ENCODE measurements at regions not wholly inside any gene's neighbourhood (a gene's known extent, or its start where the extent isn't known, plus 50 kb on each side); places are given as distances from the start of the nearest gene placed in this dataset.

- no peak overlapping the region for H2BK120ac ChIP-seq (ENCODE audit: insufficient read depth, low read length, poor library complexity)
- no peaks in the 10 kb centered on the region for H3K27me3 ChIP-seq (ENCODE audit: insufficient read depth, low read length)
- no peak overlapping the region for H3K4ac ChIP-seq (ENCODE audit: low read depth, low read length)
- H2BK12ac ChIP-seq (ENCODE audit: low read length): no peak overlapping the region
- H3K4me3 ChIP-seq (ENCODE audit: low read depth, low read length): no peak overlapping the region
- H4K91ac ChIP-seq (ENCODE audit: low read depth, low read length): no peak overlapping the region
- H3K18ac ChIP-seq (ENCODE audit: low read length): no peak overlapping the region
- H3K79me1 ChIP-seq (ENCODE audit: low read length): no peaks in the 10 kb centered on the region
- peaks cover 8% of the 10 kb centered on the region for H3K9me3 ChIP-seq (ENCODE audit: insufficient read depth, low read depth, low read length)
- no peak overlapping the region for H2AK5ac ChIP-seq (ENCODE audit: low read length)
- no peaks in the 10 kb centered on the region for H3K79me2 ChIP-seq (ENCODE audit: control insufficient read depth, insufficient read depth, low read length, poor library complexity)
- H3K9ac ChIP-seq (ENCODE audit: low read length): no peak overlapping the region
- no CpG with 5 or more reads among the region's 5 CpGs for WGBS (ENCODE audit: extremely low coverage, insufficient coverage, insufficient read length)
- H2AFZ ChIP-seq (ENCODE audit: insufficient read depth, low read length, poor library complexity): no peak overlapping the region
- H4K8ac ChIP-seq (ENCODE audit: low read depth, low read length): no peak overlapping the region
- no peak overlapping the region for H4K12ac ChIP-seq (ENCODE audit: low read depth, low read length)
- peaks cover 0 to 3% of the 10 kb centered on the region in 2 experiments for H3K36me3 ChIP-seq (ENCODE audit: control insufficient read depth in 1 of 2, insufficient read depth in 2 of 2, low read length in 2 of 2)
- DNase-seq: no peak
- H3K4me2 ChIP-seq (ENCODE audit: low read length): no peak overlapping the region
- no peak overlapping the region for H2BK5ac ChIP-seq (ENCODE audit: low read depth, low read length, poor library complexity)
- no peak overlapping the region for H3K14ac ChIP-seq (ENCODE audit: low read length)
- no peak overlapping the region for H3K27ac ChIP-seq (ENCODE audit: low read depth, low read length)
- no peaks in the 10 kb centered on the region for H3K4me1 ChIP-seq (ENCODE audit: control insufficient read depth in 1 of 2, insufficient read depth in 2 of 2, low read length in 2 of 2)
- H3K23ac ChIP-seq (ENCODE audit: low read length): no peak overlapping the region
These were observed 803.2 kb downstream of the PLA2G4A start for GRCh38 chr1:187631984-187632383.

- H3K9me3 ChIP-seq (ENCODE audit: insufficient read depth, low read depth, low read length): peaks cover 8% of the 10 kb centered on the region
- DNase-seq: no peak
- no peak overlapping the region for H3K23ac ChIP-seq (ENCODE audit: low read length)
- WGBS (ENCODE audit: extremely low coverage, insufficient coverage, insufficient read length): no CpG with 5 or more reads among the region's 1 CpG
- no peak overlapping the region for H4K8ac ChIP-seq (ENCODE audit: low read depth, low read length)
- no peaks in the 10 kb centered on the region for H3K79me1 ChIP-seq (ENCODE audit: low read length)
- no peak overlapping the region for H2BK120ac ChIP-seq (ENCODE audit: insufficient read depth, low read length, poor library complexity)
- no peak overlapping the region for H2AFZ ChIP-seq (ENCODE audit: insufficient read depth, low read length, poor library complexity)
- H2AK5ac ChIP-seq (ENCODE audit: low read length): no peak overlapping the region
- no peak overlapping the region for H3K9ac ChIP-seq (ENCODE audit: low read length)
- no peak overlapping the region for H3K14ac ChIP-seq (ENCODE audit: low read length)
- H4K12ac ChIP-seq (ENCODE audit: low read depth, low read length): no peak overlapping the region
- H4K91ac ChIP-seq (ENCODE audit: low read depth, low read length): no peak overlapping the region
- no peaks in the 10 kb centered on the region for H3K4me1 ChIP-seq (ENCODE audit: control insufficient read depth in 1 of 2, insufficient read depth in 2 of 2, low read length in 2 of 2)
- H3K27ac ChIP-seq (ENCODE audit: low read depth, low read length): no peak overlapping the region
- H3K36me3 ChIP-seq (ENCODE audit: control insufficient read depth in 1 of 2, insufficient read depth in 2 of 2, low read length in 2 of 2): peaks cover 0 to 3% of the 10 kb centered on the region in 2 experiments
- H2BK12ac ChIP-seq (ENCODE audit: low read length): no peak overlapping the region
- H3K79me2 ChIP-seq (ENCODE audit: control insufficient read depth, insufficient read depth, low read length, poor library complexity): no peaks in the 10 kb centered on the region
- H3K27me3 ChIP-seq (ENCODE audit: insufficient read depth, low read length): no peaks in the 10 kb centered on the region
- no peak overlapping the region for H2BK5ac ChIP-seq (ENCODE audit: low read depth, low read length, poor library complexity)
- no peak overlapping the region for H3K4me2 ChIP-seq (ENCODE audit: low read length)
- H3K4me3 ChIP-seq (ENCODE audit: low read depth, low read length): no peak overlapping the region
- no peak overlapping the region for H3K4ac ChIP-seq (ENCODE audit: low read depth, low read length)
- H3K18ac ChIP-seq (ENCODE audit: low read length): no peak overlapping the region
These were observed 806.2 kb downstream of the PLA2G4A start for GRCh38 chr1:187634940-187635339.

GRCh38 chr1:187638733-187639434, 810.1 kb downstream of the PLA2G4A start:
- H3K36me3 ChIP-seq (ENCODE audit: control insufficient read depth in 1 of 2, insufficient read depth in 2 of 2, low read length in 2 of 2): no peaks in the 10 kb centered on the region
- peaks cover 2% of the 10 kb centered on the region for H3K9me3 ChIP-seq (ENCODE audit: insufficient read depth, low read depth, low read length)
- no peak overlapping the region for H4K91ac ChIP-seq (ENCODE audit: low read depth, low read length)
- DNase-seq: no peak
- no peak overlapping the region for H3K23ac ChIP-seq (ENCODE audit: low read length)
- no peak overlapping the region for H3K4ac ChIP-seq (ENCODE audit: low read depth, low read length)
- H4K8ac ChIP-seq (ENCODE audit: low read depth, low read length): no peak overlapping the region
- no peak overlapping the region for H4K12ac ChIP-seq (ENCODE audit: low read depth, low read length)
- no peak overlapping the region for H3K27ac ChIP-seq (ENCODE audit: low read depth, low read length)
- no peak overlapping the region for H3K14ac ChIP-seq (ENCODE audit: low read length)
- H2BK5ac ChIP-seq (ENCODE audit: low read depth, low read length, poor library complexity): no peak overlapping the region
- no peaks in the 10 kb centered on the region for H3K4me1 ChIP-seq (ENCODE audit: control insufficient read depth in 1 of 2, insufficient read depth in 2 of 2, low read length in 2 of 2)
- no peaks in the 10 kb centered on the region for H3K79me1 ChIP-seq (ENCODE audit: low read length)
- H3K4me2 ChIP-seq (ENCODE audit: low read length): no peak overlapping the region
- H3K18ac ChIP-seq (ENCODE audit: low read length): no peak overlapping the region
- no peaks in the 10 kb centered on the region for H3K79me2 ChIP-seq (ENCODE audit: control insufficient read depth, insufficient read depth, low read length, poor library complexity)
- H2AFZ ChIP-seq (ENCODE audit: insufficient read depth, low read length, poor library complexity): no peak overlapping the region
- no peak overlapping the region for H2BK120ac ChIP-seq (ENCODE audit: insufficient read depth, low read length, poor library complexity)
- H2AK5ac ChIP-seq (ENCODE audit: low read length): no peak overlapping the region
- H3K27me3 ChIP-seq (ENCODE audit: insufficient read depth, low read length): no peaks in the 10 kb centered on the region
- H3K4me3 ChIP-seq (ENCODE audit: low read depth, low read length): no peak overlapping the region
- H2BK12ac ChIP-seq (ENCODE audit: low read length): no peak overlapping the region
- no peak overlapping the region for H3K9ac ChIP-seq (ENCODE audit: low read length)
- no CpG with 5 or more reads among the region's 2 CpGs for WGBS (ENCODE audit: extremely low coverage, insufficient coverage, insufficient read length)

GRCh38 chr1:187641015-187641414, 812.3 kb downstream of the PLA2G4A start:
- no peaks in the 10 kb centered on the region for H3K27me3 ChIP-seq (ENCODE audit: insufficient read depth, low read length)
- no CpG with 5 or more reads among the region's 5 CpGs for WGBS (ENCODE audit: extremely low coverage, insufficient coverage, insufficient read length)
- no peak overlapping the region for H3K23ac ChIP-seq (ENCODE audit: low read length)
- H3K9ac ChIP-seq (ENCODE audit: low read length): no peak overlapping the region
- no peak overlapping the region for H4K8ac ChIP-seq (ENCODE audit: low read depth, low read length)
- H3K79me2 ChIP-seq (ENCODE audit: control insufficient read depth, insufficient read depth, low read length, poor library complexity): no peaks in the 10 kb centered on the region
- no peak overlapping the region for H4K12ac ChIP-seq (ENCODE audit: low read depth, low read length)
- H3K27ac ChIP-seq (ENCODE audit: low read depth, low read length): no peak overlapping the region
- no peak overlapping the region for H2AK5ac ChIP-seq (ENCODE audit: low read length)
- no peaks in the 10 kb centered on the region for H3K36me3 ChIP-seq (ENCODE audit: control insufficient read depth in 1 of 2, insufficient read depth in 2 of 2, low read length in 2 of 2)
- H3K4me2 ChIP-seq (ENCODE audit: low read length): no peak overlapping the region
- H4K91ac ChIP-seq (ENCODE audit: low read depth, low read length): no peak overlapping the region
- no peak overlapping the region for H2AFZ ChIP-seq (ENCODE audit: insufficient read depth, low read length, poor library complexity)
- H3K4ac ChIP-seq (ENCODE audit: low read depth, low read length): no peak overlapping the region
- no peaks in the 10 kb centered on the region for H3K79me1 ChIP-seq (ENCODE audit: low read length)
- no peaks in the 10 kb centered on the region for H3K9me3 ChIP-seq (ENCODE audit: insufficient read depth, low read depth, low read length)
- no peak overlapping the region for H2BK5ac ChIP-seq (ENCODE audit: low read depth, low read length, poor library complexity)
- no peak overlapping the region for H3K18ac ChIP-seq (ENCODE audit: low read length)
- H3K4me3 ChIP-seq (ENCODE audit: low read depth, low read length): no peak overlapping the region
- no peaks in the 10 kb centered on the region for H3K4me1 ChIP-seq (ENCODE audit: control insufficient read depth in 1 of 2, insufficient read depth in 2 of 2, low read length in 2 of 2)
- no peak overlapping the region for H2BK120ac ChIP-seq (ENCODE audit: insufficient read depth, low read length, poor library complexity)
- no peak overlapping the region for H2BK12ac ChIP-seq (ENCODE audit: low read length)
- H3K14ac ChIP-seq (ENCODE audit: low read length): no peak overlapping the region
- DNase-seq: no peak

Data from trophoblast cell (in vitro differentiated cells and primary cell).